HG03135 (cell line): ENCODE measurements at regions not wholly inside any gene's neighbourhood (a gene's known extent, or its start where the extent isn't known, plus 50 kb on each side); places are given as distances from the start of the nearest gene placed in this dataset.
"Not testable (repeated sequence)": the region's sequence is repeated elsewhere in the genome, so short reads cannot be mapped to it uniquely, and the experiment has no call there.

ENCODE experiments used
- ATAC-seq: cut with Tn5 transposase; IDR thresholded peaks from one replicate; pipeline ENCODE4 v1.9.1; 2021; ENCODE audit warnings: mild to moderate bottlenecking, moderate library complexity; ENCODE audit not compliant: unreplicated experiment

DNA sequence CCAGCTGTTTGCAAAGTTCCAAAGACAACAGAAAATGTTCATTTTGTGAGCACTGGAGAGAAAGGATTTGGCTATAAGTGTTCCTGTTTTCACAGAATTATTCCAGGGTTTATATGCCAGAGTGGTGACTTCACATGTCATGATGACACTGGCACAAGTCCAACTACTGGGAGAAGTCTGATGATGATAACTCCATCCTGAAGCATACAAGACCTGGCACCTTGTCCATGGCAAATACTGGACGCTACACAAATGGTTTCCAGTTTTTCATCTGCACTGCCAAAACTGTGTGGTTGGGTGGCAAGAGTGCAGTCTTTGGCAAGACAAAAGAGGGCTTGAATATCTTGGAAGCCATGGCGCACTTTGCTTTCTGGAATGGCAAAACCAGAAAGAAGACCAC lies 385.0 kb downstream of the CDH11 start:
- ATAC-seq, result no peak

DNA sequence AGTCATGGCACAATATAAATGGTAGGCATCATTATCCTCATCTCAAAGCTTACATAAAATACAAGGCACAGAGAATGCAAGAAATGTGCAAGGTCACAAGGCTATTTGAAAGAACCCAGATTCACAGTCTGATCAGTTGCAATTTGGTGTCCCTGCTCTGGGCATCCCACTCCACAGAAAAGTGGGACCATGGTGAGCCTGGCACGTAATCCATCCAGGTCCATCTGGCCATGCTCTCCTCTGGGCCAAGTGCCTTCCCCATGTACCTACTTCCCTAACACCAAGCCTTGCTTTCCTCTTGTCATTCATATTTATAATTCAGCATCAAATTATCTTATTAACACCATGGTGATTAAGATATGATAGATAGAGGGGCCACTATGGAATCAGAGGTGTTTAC lies 390.0 kb downstream of the CDH11 start:
- ATAC-seq, result no peak

DNA sequence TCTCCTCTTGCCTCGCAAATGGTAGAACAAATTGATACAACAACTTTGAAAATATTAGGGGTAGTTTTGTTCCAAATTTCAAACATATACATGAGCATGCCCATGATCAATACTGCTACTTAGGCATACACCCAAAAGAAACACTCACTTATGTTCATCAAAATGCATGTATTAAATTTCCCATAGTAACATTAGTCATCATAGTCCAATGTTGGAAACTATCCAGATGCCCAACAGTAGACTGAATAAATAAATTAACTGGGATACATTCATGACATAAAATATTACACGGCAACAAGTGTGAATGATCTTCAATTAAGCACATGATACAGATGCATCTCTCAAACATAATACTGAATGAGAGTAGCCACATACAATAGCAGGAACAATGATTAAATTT lies 391.6 kb downstream of the CDH11 start:
- no peak for ATAC-seq

DNA sequence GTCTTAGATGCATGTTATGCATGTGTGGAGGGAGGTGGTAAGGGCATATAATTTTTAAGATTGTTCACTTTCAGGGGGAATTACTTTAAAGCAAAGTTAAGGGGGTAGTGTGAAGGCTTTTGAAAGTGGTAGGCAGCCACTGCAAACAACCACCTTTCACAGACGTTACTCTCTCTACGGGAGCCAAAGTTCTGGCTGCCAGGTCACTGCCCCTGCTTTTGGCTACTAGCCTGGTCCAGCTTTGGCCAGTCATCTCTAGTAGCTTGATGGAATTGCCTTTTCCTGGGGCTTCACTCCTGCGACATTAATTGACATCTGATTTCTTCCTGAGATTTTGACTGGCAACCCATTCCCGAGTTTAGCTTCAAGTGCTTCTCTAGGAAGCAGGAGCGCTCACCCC lies 397.5 kb downstream of the CDH11 start:
- no peak for ATAC-seq

DNA sequence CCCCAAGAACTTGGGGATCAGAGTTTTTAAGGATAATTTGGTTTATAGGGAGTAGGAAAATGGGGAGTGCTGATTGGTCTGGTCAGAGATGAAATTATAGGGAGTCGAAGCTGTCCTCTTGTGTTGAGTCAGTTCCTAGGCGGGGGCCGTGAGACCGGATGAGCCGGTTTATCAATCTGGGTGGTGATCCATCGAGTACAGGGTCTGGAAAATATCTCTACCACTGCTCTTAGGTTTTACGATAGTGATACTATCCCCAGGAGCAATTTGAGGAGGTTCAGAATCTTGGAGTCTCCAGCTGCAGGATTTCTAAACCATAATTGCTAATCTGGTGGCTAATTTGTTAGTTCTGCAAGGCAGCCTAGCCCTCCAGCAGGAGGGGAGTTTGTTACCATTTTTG lies 403.4 kb downstream of the CDH11 start:
- ATAC-seq, result no peak

DNA sequence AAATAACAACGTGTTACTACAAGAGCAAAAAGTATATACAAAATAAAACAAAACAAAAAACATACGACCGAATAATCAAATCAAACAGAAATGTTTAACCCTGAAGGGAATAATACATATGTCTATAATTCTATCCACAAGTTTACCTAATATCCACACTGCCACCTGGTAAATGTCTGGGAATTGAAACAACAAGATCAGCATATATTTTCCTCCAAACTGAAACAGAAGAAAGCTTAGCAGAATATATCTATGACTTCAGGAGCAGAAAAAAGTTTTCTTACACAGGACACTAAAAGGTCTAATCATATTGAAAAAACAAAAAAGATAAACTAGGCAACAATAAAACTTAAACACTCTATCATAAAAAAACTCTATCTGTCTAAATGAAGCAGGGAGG lies 404.0 kb downstream of the CDH11 start:
- no peak for ATAC-seq

DNA sequence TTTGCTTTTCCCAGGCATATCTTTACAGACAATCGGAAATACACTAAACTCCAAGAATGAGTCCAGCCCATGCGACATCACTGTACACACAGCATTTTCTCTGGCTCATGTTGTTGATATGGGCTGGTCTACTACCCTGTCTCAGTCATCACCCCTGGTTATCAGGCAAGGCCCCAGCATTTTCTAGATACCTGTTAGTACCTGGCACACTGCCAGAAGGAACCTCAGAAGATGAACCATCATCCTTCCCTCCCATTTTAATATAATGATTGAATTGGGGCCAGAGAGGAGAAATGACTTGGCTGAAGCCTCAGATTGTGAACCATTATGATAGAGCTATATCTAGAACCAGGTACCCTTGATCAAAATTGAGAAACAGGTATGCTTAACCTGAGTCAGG lies 406.2 kb downstream of the CDH11 start:
- no peak for ATAC-seq

DNA sequence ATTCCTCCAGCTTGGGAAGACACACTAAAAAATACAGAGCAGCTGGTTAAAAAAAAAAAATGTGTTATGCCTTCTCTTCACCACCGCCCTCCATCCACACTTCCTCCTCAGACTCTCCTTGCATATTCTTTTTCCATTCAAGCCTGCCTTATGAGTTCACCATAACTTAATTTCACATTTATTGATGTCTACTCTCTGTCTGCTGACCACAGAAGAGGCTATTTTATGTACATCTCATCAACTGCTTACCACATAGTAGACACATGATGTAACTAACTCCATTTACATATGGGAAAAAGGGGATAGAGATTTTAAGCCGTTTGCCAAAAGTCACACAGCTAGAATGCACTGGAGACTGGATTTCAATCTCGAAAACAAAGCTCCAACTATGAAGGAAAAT lies 409.8 kb downstream of the CDH11 start:
- ATAC-seq, result no peak

DNA sequence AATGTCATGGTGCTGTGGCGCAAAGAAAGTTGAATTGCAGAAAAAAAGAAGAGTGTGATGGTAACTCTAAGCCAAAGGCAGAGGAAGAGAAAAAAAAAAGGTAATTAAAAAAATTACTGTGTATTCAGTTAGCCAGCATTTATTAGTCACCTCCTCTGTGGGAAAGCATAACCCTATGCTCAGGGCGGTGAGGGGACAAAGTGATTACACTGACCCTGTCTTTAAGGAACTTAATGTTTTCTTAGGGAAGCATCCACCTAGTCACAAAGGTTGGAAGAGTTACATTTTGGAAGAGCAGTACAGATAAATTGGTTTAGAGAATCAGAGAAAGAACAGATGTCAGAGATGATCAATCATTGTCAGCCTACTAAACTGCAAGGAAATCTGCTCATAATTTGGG lies 410.3 kb downstream of the CDH11 start:
- no peak for ATAC-seq

DNA sequence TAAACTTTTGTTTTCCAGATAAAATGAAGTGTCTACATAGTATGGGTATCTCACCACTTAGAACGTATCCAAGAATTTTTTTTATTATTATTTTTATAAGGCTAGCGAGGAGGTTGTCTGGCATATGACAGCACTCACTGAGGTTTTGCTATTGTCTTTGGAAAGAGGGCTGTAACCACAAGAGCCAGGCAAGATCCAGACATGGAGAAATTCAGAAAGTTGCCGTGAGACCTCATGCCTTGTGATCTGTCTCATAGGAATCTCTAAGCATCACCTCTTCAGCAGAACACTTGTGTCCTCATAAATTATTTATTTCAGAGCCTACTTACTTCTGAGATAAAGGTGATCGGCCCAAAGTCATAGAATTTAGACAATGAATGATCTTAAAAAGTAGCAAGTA lies 410.8 kb downstream of the CDH11 start:
- ATAC-seq, result no peak

DNA sequence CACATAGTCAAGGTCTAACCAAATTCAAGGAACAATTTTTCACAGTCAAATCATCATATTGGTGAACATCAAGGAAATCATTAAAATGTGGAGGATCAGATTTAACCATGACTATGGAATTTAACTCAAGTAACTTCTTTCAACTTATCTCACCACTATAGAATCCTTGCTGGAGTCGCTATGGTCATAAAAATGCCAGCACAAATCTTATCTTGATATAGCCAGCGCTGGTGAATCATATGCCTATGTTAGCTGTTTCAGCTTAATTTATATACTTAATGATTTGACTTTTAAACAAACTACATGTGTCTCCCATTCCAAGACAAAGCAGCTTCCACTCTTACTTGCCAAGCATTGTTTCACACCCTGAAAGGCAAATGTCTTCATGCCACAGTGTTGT lies 416.4 kb downstream of the CDH11 start:
- no peak for ATAC-seq

DNA sequence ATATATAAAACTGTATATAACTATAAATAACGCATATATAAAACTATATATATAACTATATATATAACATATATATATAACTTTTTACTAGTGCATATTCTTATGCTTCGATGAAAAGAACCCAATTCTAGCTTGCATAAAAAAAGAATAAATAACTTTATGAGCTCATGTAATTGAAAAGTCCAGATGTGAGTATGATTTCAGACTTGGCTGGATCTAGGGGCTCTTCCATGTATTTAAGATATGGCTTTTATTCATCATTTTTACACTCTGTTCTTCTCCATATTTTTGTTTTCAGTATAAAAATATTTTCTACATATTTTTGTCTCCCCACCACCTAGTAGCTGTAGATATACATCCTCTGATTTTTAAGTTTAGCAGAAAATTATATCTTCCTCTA lies 417.5 kb downstream of the CDH11 start:
- ATAC-seq, result no peak

DNA sequence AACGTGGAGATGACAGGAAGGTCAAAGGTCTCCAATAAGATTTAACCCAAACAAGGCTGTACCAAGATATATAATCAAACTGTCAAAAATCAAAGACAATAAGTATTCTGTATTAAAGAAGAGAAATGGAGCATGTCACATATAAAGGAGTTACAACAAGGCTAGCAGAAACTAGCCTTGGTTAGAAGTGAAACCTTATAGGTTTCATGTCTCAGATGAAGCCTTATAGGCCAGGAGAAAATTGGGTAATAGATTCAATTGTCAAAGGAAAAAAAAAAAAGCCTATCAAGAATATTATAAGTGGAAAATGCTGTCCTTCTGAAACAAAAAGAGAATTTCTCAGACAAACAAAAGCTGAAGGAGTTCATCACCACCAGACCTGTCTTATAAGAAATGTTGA lies 419.4 kb downstream of the CDH11 start:
- no peak for ATAC-seq

DNA sequence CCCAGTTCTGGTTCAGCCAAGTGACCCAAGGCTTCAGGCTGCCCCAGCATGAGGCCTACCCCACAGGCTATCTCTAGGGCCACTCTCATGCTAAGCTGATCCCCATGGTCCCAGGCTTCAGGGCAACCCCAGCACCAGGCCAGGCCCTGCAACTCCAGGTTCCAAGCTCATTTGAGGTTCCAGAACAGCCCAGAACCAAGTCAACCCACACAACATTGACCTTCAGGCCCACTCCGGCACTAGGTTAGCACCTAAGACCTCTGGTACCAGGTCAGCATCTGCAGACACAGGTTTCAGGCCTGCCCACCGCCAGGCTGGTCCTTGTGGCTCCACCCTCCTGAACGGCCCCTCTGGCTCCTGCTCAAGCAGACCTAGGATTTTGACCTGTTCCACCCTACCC lies 421.2 kb downstream of the CDH11 start:
- no peak for ATAC-seq

DNA sequence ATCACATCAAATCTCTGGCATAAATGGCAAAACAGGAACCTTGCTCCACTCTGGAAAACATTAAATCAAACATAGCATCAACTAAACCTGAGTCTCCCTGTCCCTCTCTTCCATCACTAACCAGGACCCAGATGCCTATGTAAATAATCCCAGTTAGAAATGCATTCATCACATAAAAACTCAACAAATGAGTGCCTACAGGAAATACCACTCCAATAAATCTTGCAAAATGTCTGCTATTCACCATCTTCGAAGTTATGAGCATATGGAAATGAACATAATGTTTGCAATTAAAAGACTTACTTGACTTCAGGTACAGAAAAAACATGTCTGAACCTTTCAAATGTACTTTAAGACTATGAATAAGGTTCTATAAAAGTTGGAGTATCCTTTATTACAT lies 425.0 kb downstream of the CDH11 start:
- ATAC-seq, result no peak

DNA sequence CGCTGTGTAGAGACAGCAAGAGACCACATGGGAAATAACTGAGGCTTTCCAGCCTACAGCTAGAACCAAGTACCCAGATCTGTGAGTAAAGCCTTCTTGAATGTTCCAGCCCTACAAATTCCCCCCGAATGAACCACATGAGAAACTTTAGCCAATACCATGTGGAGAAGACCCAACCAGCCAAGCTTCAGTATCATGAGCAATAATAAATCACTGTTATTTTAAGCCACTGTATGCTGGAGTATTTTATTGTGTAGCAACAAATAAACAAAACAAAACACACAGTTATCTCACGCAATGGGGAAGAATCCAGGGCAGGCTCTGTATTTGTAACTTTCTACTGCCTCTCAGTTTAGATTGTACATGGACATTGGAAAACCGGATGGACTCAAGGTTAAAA lies 426.2 kb downstream of the CDH11 start:
- no peak for ATAC-seq

DNA sequence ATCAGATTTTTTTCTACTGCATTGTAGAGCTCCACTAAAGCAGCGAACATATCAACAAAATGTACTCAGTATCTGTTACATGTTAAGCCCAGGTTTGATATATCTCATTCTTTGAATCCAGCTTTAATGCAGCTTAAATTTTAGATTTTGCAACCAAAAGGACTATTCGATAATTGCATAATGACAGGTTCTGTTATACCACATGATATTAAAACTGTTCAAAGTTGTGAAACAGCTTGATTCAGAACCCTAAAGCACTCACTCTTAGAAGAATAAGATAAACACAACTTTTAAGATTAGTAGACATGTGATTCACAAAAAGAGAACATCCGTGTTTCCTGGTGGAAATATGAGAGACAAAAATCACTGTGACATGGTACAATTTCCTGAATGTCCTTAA lies 427.9 kb downstream of the CDH11 start:
- ATAC-seq, result no peak

DNA sequence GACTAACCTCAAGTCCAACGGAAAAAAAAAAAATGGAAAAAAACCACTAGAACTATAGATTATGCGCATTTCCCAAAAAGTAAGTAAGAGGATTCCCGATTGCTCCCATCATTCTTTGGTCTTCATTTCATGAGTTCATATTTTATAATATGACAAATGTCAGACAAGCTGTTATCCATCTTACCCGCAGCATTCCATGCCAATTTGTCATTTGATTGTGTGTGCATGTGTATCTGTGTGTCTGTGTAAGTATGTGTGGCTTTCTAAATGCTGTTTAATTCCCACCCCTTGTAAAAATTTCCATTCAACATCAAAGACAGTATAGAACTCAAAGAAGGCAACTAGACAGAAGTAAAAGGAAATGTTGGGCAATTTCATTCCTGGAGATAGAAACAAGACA lies 434.1 kb downstream of the CDH11 start:
- no peak for ATAC-seq

DNA sequence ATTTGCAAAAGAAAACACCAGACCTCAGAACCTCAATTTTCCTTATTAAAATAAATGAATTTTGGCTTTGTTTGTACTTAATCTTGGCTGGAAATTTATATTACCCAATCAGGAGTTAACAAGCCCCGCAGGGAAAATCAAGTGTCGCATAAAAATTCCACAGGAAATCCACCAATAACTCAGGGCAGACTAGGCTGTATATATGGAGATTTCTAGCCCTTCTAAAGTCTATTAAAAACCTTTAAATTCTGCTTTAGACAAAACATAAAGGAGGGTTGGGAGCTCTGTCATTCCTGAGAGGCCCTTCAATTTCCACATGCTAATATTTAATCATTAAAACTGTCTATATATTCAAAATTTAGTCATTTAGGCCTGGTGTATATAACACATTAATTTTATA lies 434.7 kb downstream of the CDH11 start:
- ATAC-seq, result no peak

DNA sequence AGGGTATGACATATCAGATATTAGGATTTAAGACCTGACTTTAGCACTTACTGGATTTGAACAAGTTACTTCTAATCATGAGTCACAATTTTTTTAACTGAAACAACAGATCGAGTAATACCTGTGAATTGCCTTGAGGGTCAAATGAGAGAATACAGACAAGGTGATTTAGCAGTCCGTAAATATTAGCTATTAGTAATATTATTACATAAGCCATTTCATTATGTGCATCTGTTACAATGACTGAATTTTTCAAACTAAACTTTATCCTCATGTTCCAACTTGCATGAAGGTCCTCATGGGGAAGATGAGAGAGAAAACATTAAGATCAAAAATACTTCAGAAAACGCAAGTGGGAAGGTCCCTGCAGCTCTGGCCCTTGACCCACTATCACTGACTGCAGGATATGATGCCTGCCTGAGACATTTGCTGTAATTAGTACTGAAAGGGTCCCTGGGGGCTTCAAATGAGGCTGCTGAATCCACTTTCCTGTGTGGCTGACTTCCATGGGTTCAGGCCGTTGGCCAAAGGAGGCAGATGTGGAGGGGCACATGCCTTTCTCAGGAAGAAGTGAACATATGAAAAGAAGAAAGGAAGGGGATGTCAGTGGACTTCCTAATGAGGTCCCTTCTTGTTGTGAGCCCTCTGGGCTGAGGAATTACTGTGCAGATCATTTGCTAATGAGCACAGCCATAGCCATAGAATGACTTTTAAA lies 441.7 kb downstream of the CDH11 start:
- no peak for ATAC-seq

DNA sequence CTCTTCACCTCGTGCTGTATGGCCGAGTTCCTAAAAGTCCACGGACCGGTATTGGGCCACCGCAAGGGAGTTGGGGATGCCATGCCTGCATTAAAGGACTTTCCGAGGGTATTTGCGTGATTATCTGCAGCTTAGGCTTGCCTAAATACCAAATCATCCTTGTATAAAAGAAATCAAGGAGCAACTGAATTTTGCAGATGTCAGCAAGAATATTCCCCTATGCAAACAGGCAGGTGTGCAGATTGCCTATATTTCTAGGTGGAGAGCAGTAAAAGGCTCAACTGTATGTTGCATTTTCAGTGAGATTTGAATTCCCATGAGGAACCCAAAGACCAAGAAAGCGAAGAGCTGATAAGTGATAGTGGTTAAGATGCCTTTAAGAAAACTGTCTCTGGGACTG lies 452.3 kb downstream of the CDH11 start:
- no peak for ATAC-seq

DNA sequence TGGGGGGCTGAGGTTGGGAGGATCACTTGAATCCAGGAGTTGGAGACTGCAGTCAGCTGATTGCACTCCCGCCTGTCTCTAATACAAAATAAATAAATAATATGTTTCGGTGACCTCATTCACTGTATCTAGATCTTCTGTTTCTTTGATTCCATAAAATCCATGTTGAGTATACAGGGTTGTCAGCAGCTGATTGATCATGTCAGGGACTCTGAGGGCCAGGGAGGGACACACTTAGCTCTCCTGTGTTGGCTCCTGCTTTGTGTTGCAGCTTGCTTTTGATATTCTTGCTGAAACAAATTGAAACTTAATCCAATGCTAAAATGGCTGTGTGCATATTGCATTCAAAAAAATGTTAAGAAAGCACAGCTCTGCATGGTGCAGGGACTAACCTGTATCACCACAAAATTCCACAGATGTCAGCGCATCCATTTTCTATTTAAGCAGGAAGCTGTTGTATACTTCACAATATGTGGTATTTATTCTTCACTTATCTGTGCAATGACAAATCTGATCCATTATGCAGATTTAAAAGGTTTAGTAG lies 454.5 kb downstream of the CDH11 start:
- ATAC-seq, result no peak

DNA sequence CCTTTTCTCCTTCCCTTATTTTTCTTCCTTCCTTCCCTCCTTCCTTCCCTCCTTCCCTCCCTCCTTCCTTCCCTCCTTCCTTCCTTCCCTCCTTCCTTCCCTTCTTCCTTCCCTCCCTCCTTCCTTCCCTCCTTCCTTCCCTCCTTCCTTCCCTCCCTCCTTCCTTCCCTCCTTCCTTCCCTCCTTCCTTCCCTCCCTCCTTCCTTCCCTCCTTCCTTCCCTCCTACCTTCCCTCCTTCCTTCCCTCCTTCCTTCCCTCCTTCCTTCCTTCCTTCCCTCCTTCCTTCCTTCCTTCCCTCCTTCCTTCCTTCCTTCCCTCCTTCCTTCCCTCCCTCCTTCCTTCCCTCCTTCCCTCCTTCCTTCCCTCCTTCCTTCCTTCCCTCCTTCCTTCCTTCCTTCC lies 459.6 kb downstream of the CDH11 start:
- not testable (repeated sequence) for ATAC-seq
